IPS-15b (cell line): ENCODE measurements at regions not wholly inside any gene's neighbourhood (a gene's known extent, or its start where the extent isn't known, plus 50 kb on each side); places are given as distances from the start of the nearest gene placed in this dataset.
"Not testable (repeated sequence)": the region's sequence is repeated elsewhere in the genome, so short reads cannot be mapped to it uniquely, and the experiment has no call there.

ENCODE experiments used
- H3K27me3 ChIP-seq: one replicate; pipeline ENCODE4 v1.6.1; 2013; ENCODE audit warnings: low read length; ENCODE audit not compliant: control insufficient read depth, insufficient read depth
- H3K36me3 ChIP-seq: one replicate; pipeline ENCODE4 v1.6.1; 2013; ENCODE audit warnings: low read length; ENCODE audit not compliant: control insufficient read depth, insufficient read depth
- H3K4me1 ChIP-seq: one replicate; pipeline ENCODE4 v1.6.1; 2013; ENCODE audit warnings: mild to moderate bottlenecking, low read length; ENCODE audit not compliant: control insufficient read depth, insufficient read depth
- H3K4me3 ChIP-seq: one replicate; pipeline ENCODE4 v1.5.1; 2013; ENCODE audit warnings: low read depth, low read length
- H3K9ac ChIP-seq: one replicate; pipeline ENCODE4 v1.6.1; 2013; ENCODE audit warnings: low read depth, mild to moderate bottlenecking, low read length
- H3K9me3 ChIP-seq: one replicate; pipeline ENCODE4 v1.6.1; 2013; ENCODE audit warnings: mild to moderate bottlenecking, low read length; ENCODE audit not compliant: control insufficient read depth, insufficient read depth

DNA sequence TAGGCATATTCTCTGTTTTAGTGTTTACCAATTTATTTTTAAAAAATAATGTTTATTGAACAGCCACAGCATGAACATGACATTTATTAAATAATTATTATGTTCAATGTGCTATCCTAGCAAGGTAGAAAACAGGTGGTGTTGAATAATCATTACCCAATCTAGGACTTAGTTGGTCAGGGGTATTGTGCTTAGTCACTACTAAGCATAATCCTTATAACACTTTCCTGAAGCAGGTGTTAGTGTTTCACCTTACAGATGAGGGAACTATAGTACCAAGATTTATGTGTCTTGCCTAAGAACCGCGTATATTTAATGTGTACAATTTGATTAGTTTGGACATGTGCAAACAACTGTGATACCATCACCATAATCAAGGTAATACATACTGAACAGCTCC, 1387.2 kb upstream of the ACO1 start:
- no peaks in the 10 kb centered on the region for H3K27me3 ChIP-seq
- H3K4me3 ChIP-seq = no peak overlapping the region

DNA sequence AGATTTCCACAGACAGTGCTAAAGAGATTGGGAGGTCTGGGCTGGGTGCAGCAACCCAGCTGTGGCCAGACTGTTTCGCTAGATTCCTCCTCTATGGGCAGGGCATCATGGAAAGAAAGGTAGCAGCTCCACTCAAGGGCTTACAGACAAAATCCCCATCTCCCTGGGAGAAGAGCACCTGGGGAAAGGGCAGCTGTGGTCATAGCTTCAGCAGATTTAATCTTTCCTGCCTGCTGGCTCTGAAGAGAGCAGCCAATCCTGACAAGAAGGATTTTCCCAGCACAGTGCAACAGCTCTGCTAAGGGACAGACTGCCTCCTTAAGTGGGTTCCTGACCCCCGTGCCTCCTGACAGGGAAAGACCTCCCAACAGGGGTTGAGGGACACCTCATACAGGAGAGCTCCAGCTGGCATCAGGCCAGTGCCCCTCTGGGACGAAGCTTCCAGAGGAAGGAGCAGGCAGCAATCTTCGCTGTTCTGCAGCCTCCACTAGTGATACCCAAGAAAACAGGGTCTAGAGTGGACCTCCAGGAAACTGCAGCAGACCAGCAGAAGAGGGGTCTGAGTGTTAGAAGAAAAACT, 1379.3 kb upstream of the ACO1 start:
- no peaks in the 10 kb centered on the region for H3K27me3 ChIP-seq

More for the DNA sequence above, 1387.2 kb upstream of the ACO1 start:
- no peak overlapping the region for H3K9ac ChIP-seq
- H3K9me3 ChIP-seq = no peaks in the 10 kb centered on the region
- H3K4me1 ChIP-seq = no peaks in the 10 kb centered on the region
- no peaks in the 10 kb centered on the region for H3K36me3 ChIP-seq

DNA sequence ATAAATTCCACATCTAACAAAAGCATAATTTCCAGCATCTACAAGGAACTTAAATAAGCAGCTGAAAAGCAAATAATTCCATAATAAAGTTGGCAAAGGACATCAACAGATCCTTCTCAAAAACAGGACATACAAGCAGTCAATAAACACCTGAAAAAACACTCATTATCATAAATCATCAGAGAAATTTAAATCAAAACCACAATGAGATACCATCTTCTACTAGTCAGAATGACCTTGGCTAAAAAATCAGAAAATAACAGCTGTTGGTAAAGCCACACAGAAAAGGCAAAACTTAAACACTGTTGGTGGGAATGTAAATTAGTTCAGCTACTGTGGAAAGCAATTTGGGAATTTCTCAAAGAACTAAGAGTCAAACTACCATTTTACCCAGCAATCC, 1371.1 kb upstream of the ACO1 start:
- H3K9ac ChIP-seq = no peak overlapping the region
- H3K9me3 ChIP-seq = no peaks in the 10 kb centered on the region
- H3K4me3 ChIP-seq = no peak overlapping the region
- H3K27me3 ChIP-seq = no peaks in the 10 kb centered on the region
- H3K4me1 ChIP-seq = no peaks in the 10 kb centered on the region
- no peaks in the 10 kb centered on the region for H3K36me3 ChIP-seq

More for the DNA sequence above, 1379.3 kb upstream of the ACO1 start:
- Histone ChIP-seq H3K4me3 (no peak overlapping the region), H3K9ac (no peak overlapping the region), H3K36me3 (no peaks in the 10 kb centered on the region), H3K4me1 (no peaks in the 10 kb centered on the region), H3K9me3 (peaks cover 4% of the 10 kb centered on the region)

- Histone ChIP-seq H3K4me3 (no peak overlapping the region), H3K4me1 (no peaks in the 10 kb centered on the region), H3K9me3 (no peaks in the 10 kb centered on the region), H3K9ac (no peak overlapping the region), H3K27me3 (no peaks in the 10 kb centered on the region), H3K36me3 (no peaks in the 10 kb centered on the region)
These were observed 1360.6 kb upstream of the ACO1 start for GRCh38 chr9:31023847-31024246.

DNA sequence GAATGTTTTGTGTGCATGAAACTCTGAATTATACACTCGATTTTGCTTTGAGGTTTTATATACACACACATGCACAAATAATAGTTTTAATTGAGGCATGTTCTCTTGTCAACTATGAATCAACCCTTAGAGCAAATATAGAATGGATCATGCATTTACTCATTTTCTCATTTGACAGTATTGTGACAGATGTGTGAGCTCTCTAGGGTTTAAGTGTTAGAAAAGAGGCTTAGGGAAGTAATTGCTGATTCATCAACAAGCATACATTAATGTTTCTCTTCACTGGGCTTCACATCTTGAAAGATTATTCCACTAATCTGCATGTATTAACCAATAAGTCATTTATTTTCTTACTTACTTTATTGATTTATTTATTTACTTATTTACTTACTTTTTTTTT, 1356.8 kb upstream of the ACO1 start:
- H3K36me3 ChIP-seq = no peaks in the 10 kb centered on the region
- H3K27me3 ChIP-seq = no peaks in the 10 kb centered on the region
- no peak overlapping the region for H3K9ac ChIP-seq
- H3K4me1 ChIP-seq = peaks cover 14% of the 10 kb centered on the region
- H3K4me3 ChIP-seq = no peak overlapping the region
- no peaks in the 10 kb centered on the region for H3K9me3 ChIP-seq

DNA sequence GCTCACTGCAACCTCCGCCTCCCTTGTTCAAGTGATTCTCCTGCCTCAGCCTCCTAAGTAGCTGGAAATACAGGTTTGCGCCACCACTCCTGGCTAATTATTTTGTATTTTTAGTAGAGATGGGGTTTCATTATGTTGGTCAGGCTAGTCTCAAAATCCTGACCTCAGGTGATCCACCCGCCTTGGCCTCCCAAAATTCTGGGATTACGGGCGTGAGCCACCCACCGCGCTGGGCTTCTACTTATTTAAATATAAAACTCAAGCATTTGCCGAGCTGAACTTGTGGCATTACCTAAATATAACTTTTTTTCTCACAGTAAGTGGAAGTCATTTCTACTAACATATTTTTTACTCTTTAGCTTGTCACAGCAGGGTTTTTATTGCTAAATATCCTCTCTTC, 1356.3 kb upstream of the ACO1 start:
- Histone ChIP-seq H3K4me1 (peaks cover 14% of the 10 kb centered on the region), H3K27me3 (no peaks in the 10 kb centered on the region), H3K9me3 (no peaks in the 10 kb centered on the region), H3K9ac (no peak overlapping the region), H3K36me3 (no peaks in the 10 kb centered on the region), H3K4me3 (no peak overlapping the region)

GRCh38 chr9:31030741-31031202, 1353.7 kb upstream of the ACO1 start:
- Histone ChIP-seq H3K9me3 (no peaks in the 10 kb centered on the region), H3K36me3 (no peaks in the 10 kb centered on the region), H3K4me1 (peaks cover 22% of the 10 kb centered on the region), H3K9ac (no peak overlapping the region), H3K27me3 (no peaks in the 10 kb centered on the region), H3K4me3 (no peak overlapping the region)

GRCh38 chr9:31032206-31032605, 1352.2 kb upstream of the ACO1 start:
- Histone ChIP-seq H3K9me3 (no peaks in the 10 kb centered on the region), H3K9ac (no peak overlapping the region), H3K4me3 (no peak overlapping the region), H3K36me3 (no peaks in the 10 kb centered on the region), H3K27me3 (no peaks in the 10 kb centered on the region), H3K4me1 (peaks cover 22% of the 10 kb centered on the region)

- Histone ChIP-seq H3K27me3 (no peaks in the 10 kb centered on the region), H3K4me3 (no peak overlapping the region), H3K4me1 (peaks cover 22% of the 10 kb centered on the region), H3K9ac (no peak overlapping the region), H3K36me3 (no peaks in the 10 kb centered on the region), H3K9me3 (no peaks in the 10 kb centered on the region)
These were observed 1350.1 kb upstream of the ACO1 start for GRCh38 chr9:31034311-31034710.

DNA sequence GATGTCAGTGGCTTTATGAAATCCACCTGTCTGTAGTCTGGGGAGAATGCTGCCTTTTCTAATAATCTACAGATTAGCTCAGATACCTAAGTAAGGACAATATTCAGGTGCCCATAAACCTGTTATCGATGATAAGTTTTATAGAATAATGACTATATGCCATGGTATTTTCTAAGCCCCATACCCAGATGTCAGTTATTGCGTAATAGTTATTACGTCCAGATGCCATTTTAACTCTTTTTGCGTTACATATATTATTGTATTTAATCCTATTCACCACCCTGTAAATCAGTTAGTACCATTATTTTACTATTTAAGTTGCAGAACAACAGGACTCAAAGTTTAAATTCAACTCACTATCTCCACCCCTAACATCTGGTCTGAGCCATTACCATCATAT, 1343.9 kb upstream of the ACO1 start:
- Histone ChIP-seq H3K9me3 (no peaks in the 10 kb centered on the region), H3K4me1 (no peaks in the 10 kb centered on the region), H3K36me3 (no peaks in the 10 kb centered on the region), H3K4me3 (no peak overlapping the region), H3K27me3 (no peaks in the 10 kb centered on the region), H3K9ac (no peak overlapping the region)

GRCh38 chr9:31045810-31046209, 1338.6 kb upstream of the ACO1 start:
- H3K4me3 ChIP-seq = no peak overlapping the region
- H3K4me1 ChIP-seq = no peaks in the 10 kb centered on the region
- H3K9me3 ChIP-seq = no peaks in the 10 kb centered on the region
- H3K27me3 ChIP-seq = no peaks in the 10 kb centered on the region
- H3K36me3 ChIP-seq = no peaks in the 10 kb centered on the region
- H3K9ac ChIP-seq = no peak overlapping the region

DNA sequence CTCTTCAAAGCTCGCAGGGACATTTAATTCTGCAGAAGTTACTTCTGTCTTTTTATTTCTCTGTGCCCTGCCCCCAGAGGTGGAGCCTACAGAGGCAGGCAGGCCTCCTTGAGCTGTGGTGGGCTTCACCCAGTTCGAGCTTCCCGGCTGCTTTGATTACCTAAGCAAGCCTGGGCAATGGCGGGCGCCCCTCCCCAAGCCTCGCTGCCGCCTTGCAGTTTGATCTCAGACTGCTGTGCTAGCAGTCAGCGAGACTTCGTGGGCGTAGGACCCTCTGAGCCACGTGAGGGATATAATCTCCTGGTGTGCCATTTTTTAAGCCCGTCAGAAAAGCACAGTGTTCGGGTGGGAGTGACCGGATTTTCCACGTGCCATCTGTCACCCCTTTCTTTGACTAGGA, 1322.9 kb upstream of the ACO1 start:
- H3K4me3 ChIP-seq, H3K9ac ChIP-seq, H3K4me1 ChIP-seq, H3K36me3 ChIP-seq, H3K9me3 ChIP-seq, H3K27me3 ChIP-seq: not testable (repeated sequence)
